Astrocyte of the cerebellum (primary cell): ENCODE measurements at regions not wholly inside any gene's neighbourhood (a gene's known extent, or its start where the extent isn't known, plus 50 kb on each side); places are given as distances from the start of the nearest gene placed in this dataset.

Experiments used
- DNase-seq: peaks from one replicate; pipeline ENCODE4 v3.0.0-alpha.2; 2011; ENCODE audit warnings: low read depth
- H3K4me3 ChIP-seq: 2 replicates; pipeline ENCODE4 v1.5.1; 2011; ENCODE audit warnings: mild to moderate bottlenecking, low read depth, low read length, moderate library complexity
- CTCF ChIP-seq: IDR thresholded peaks from 2 replicates; pipeline ENCODE4 v1.5.1; 2012; ENCODE audit warnings: low read length, low read depth, moderate library complexity, mild to moderate bottlenecking; ENCODE audit errors: missing control alignments
- in situ Hi-C: cut with HindIII; loops from 2 replicates; pipeline ENCODE4 v1.10.0; 2017; ENCODE audit warnings: low sequenced_read_pairs

- TF ChIP-seq CTCF: no peak
- no peak for DNase-seq
- in situ Hi-C loops: no loop called here
- H3K4me3 ChIP-seq: no peak overlapping the region
Measured at GRCh38 chr7:46006723-46007122, 85.7 kb upstream of the IGFBP3 start.

GRCh38 chr7:46006212-46006611, 85.1 kb upstream of the IGFBP3 start:
- in situ Hi-C loops: no loop called here
- TF ChIP-seq CTCF: no peak
- no peak for DNase-seq
- no peak overlapping the region for H3K4me3 ChIP-seq

GRCh38 chr7:46004965-46005364, 83.9 kb upstream of the IGFBP3 start:
- no peak for DNase-seq
- no peak for TF ChIP-seq CTCF
- in situ Hi-C loops: no loop called here
- H3K4me3 ChIP-seq: no peak overlapping the region

- no peak for TF ChIP-seq CTCF
- H3K4me3 ChIP-seq: no peak overlapping the region
- DNase-seq: peak; percentile 23
- in situ Hi-C loops: no loop called here
Measured at GRCh38 chr7:46003896-46004875, 83.1 kb upstream of the IGFBP3 start.

- TF ChIP-seq CTCF: no peak
- no peak for DNase-seq
- H3K4me3 ChIP-seq: no peak overlapping the region
- in situ Hi-C loops: no loop called here
Measured at GRCh38 chr7:46003161-46003560, 82.1 kb upstream of the IGFBP3 start.

GRCh38 chr7:46000513-46000912, 79.4 kb upstream of the IGFBP3 start:
- in situ Hi-C loops: no loop called here
- no peak overlapping the region for H3K4me3 ChIP-seq
- no peak for DNase-seq
- TF ChIP-seq CTCF: no peak
